ENCODE measurements at regions not wholly inside any gene's neighbourhood (a gene's known extent, or its start where the extent isn't known, plus 50 kb on each side); places are given as distances from the start of the nearest gene placed in this dataset.

DNA sequence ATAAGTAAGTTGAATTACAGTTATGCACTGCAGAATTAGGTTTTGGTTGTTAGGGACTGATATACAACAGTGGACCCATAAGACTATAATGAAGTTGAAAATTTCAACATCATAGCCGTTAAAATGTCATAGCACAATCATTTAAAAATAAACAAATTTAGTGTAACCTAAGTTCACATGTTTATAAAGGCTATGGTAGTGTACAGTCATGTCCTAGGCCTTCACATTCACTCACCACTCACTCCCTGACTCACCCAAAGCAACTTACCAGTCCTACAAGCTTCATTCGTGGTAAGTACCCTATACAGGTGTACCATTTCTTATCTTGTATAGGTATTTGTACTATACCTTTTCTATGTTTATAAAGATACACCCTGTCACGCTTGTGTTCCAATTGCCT is 113.7 kb downstream of the RAB11FIP2 start:
- DNase-seq = no peak

DNA sequence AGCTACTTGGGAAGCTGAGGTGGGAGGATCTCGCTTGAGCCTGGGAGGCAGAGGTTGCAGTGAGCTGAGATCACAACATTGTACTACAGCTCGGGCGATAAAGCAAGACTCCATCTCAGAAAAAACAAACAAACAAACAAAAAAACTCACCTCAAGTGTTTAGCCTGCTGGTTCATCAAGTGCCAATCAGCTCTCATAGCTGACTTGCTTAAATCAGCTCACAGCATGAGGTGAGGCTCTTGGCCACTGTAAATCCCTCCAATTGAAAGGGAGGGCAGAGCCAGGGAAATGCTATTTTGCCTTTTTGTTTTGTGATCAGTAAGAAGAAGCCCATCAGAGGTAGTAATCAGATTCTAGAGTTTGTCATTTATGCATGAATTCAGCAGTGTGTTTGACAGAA is 112.3 kb downstream of the RAB11FIP2 start:
- no peak for DNase-seq

DNA sequence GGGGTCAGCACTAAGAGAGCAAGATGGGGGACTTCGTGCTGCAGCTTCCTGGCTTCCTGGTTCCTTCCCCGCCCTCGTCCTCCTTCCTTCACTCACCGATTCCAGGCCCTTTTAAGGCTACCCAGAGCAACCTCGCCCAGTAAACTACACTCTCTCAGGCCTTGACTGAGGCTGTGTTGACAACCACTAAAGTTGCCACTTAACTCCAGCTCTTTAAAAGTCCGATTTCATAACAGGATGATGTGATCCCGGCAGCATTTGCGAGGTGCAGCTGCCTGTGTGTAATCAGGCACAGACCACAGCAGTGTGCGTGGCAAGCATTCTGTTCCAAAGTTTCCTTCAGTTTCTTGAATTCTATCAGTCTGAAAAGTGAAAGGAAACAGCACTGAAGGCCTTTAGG is 110.6 kb downstream of the RAB11FIP2 start:
- no peak for DNase-seq

DNA sequence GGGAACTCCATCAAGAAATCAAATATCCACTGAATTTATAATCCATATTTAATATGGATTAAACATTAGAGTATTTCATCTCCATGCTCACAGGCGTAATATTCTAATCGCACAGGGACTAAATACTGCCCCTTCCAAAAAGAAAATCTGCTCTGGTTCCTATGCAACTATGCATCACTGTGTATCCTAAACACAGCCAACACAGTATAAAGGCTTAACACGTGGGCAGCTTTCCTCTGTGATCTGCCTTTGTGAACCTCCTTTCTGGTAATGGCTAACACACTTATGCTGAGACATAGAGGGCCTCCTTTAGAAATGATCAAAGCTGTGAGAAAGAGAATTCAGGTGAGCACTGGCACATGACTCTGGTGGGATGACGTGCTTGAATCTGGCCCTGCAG is 110.2 kb downstream of the RAB11FIP2 start:
- DNase-seq = no peak

DNA sequence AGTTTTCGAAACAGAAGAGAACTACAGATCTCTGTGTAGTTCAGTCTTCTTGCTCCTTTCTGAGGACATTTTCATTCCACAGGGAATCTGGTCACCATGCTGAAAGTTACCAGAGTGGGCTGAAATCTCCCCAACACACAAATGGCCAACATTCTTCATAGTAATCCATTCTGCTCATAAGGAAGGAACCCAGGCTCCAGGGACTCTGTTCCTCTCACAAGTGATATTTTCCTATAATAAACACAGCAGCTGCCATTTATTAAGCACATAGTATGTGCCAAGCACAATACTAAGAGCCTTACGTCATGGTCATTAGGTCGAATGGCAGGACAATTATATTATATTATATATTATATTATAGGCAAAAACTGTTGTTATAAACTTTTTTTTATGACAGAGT is 109.8 kb downstream of the RAB11FIP2 start:
- DNase-seq = no peak

DNA sequence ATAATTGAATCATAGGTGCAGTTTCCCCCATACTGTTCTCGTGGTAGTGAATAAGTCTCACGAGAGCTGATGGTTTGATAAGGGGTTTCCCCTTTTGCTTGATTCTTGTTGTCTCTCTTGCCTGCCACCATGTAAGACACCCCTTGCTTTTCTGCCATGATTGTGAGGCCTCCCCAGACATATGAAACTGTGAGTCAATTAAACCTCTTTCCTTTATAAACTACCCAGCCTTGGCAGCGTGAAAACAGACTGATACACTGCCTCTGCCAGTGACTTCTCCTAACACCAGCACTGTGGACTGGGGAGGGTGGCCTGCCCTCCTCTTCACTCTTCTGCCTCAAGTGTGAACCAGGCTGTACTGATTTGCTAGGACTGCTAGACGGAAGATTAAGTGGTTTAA is 108.6 kb downstream of the RAB11FIP2 start:
- no peak for DNase-seq

DNA sequence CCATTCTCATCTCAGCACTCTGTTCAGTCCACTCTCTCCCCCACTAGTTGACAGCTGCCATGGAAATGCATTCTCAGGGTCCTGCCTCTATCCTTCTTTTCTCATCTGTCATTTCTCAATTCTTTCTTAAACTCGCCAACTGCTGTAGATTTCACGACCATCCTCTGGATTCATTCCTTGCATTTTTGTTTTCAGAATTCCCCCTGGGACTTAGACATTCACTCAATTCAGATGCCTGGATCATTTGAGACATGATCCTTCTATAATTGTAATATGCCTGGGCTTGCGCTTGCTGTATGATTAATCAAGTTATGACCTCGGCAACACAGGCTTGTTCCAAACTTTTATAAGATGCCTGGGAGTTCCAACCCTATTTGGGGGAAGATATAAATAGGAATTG is 104.5 kb downstream of the RAB11FIP2 start:
- DNase-seq = no peak

DNA sequence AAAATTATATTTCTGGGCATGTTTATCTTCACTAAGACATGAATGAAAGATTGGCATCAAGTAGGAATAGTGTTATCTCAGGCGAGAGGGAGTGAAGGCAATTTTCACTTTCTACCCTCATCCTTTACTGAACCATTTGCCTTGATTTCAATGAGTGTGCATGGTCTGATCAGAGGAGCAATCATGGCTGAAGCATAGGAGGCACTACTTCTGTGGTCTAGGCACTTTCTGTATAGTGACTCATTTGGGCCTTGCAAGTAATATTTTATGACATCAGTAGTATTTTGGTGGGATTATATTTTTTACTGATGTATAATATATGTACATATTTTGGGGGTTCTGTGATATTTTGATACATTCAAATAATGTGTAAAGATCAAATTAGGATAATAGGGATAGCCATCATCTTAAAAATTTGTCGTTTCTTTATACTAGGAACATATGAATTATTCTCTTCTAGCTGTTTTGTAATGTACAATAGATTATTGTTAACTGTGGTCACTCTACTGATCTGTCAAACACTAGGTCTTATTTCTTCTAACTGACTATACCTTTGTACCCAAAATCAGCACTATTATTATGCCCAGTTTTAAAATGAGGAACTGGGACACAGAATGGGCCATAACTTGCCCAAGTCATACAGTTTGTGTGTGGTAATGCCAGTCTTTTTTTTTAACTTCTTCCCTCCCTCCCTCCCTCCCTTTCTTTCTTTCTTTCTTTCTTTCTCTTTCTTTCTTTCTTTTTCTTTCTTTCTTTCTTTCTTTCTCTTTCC is 101.9 kb downstream of the RAB11FIP2 start:
- no peak for DNase-seq

DNA sequence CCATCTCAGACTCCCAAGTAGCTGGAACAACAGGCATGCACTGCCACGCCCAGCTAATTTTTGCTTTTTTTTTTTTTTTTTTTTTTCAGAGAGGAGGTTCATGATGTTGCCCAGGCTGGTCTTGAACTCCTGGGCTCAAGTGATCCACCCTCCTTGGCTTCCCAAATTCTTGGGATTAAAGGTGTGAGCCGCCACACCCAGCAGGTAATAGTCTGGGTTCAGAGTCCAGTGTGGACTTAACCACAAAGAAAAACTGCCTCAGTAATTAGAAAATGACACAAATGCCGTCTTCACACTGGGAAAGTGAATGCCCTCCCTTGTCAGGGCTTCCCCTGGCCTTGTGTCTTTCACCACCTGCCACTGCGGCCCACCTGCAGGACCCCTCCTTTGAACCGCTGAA is 101.1 kb downstream of the RAB11FIP2 start:
- DNase-seq = no peak

DNA sequence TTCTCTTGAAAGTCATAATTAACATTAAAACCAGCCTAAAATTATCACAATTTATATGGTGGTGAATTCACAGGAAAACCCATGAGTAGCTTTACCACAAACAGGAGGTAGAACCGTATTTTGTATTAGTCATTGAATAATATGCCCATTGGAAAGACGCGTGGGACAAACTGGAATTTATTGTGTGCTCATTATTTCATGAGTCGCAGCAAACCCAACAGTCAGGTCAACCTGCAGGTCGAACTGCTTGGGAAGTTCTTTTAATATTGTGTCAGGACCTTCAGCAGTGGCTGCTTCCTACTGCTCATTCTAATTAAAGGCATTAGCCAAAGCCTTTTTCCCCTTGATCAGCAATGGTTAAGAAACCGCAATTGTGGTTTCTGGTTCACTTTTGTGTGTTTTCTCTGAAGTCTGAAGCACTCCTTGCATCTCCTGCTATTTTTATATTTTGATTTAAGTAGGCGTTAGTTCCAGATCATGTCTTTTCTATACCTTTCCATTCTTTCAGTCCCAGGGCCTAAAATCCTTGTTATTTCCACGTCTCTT is 100.1 kb downstream of the RAB11FIP2 start:
- no peak for DNase-seq

DNA sequence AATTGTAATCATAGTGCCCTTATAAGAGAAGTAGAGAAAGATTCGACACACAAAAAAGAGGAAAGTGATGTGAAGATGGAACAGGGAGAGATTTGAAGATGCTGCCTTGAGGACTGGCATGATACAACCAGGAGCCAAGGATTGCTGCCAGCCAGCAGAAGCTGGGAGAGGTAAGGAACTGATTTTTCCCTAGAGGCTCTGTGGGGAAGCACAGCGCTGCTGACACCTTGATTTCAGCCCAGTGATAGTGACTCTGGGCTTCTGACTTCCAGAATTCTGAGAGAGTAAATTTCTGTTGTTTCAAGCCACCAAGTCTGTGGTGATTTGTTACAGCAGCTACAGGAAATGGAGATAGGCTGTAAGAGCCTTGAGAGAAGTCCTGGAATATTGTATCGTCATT is 98.2 kb downstream of the RAB11FIP2 start:
- no peak for DNase-seq

DNA sequence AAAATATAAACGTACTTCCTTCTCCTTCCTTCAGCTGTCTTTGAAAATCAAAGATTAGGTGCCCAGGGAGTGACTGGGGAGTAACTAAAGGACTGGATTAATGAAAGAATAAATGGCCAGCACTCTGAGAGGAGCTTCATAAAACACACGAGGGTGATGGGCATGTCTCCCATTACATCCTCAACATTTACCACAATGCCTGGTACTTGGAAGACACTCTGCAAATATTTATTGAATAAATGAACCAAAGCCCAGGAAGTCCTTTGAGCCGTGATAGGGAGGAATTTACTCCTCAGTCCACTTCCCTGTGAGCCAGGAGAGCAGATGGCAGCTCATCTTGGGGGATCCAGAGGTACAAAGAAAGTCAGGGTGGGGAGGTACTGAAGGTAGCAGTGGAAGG is 96.3 kb downstream of the RAB11FIP2 start:
- no peak for DNase-seq

Measured in GOT3 (cell line).